Fibroblast of skin of right quadriceps (primary cell): ENCODE measurements at regions not wholly inside any gene's neighbourhood (a gene's known extent, or its start where the extent isn't known, plus 50 kb on each side); places are given as distances from the start of the nearest gene placed in this dataset.
"Not testable (repeated sequence)": the region's sequence is repeated elsewhere in the genome, so short reads cannot be mapped to it uniquely, and the experiment has no call there.

Source experiments
- DNase-seq: peaks from one replicate; pipeline ENCODE4 v3.0.0-alpha.2; 2013

- no peak for DNase-seq
Observed at GRCh38 chr13:43946281-43946680, 66.6 kb downstream of the LACC1 start.

- no peak for DNase-seq
Observed at GRCh38 chr13:43947897-43948458, 68.3 kb downstream of the LACC1 start.

- no peak for DNase-seq
Observed at GRCh38 chr13:43953370-43953769, 73.7 kb downstream of the LACC1 start.

- DNase-seq, result not testable (repeated sequence)
Observed at GRCh38 chr13:43956975-43957374, 77.3 kb downstream of the LACC1 start.

GRCh38 chr13:43959291-43959690 is 79.6 kb downstream of the LACC1 start:
- DNase-seq, result no peak

GRCh38 chr13:43961909-43962308 is 82.2 kb downstream of the LACC1 start:
- DNase-seq, result no peak

- DNase-seq, result no peak
Observed at GRCh38 chr13:43963726-43964125, 84.0 kb downstream of the LACC1 start.

- DNase-seq, result no peak
Observed at GRCh38 chr13:43964698-43965458, 85.2 kb downstream of the LACC1 start.

GRCh38 chr13:43965459-43965845 is 85.7 kb downstream of the LACC1 start:
- no peak for DNase-seq

- not testable (repeated sequence) for DNase-seq
Observed at GRCh38 chr13:43968251-43968942, 88.7 kb downstream of the LACC1 start.

- not testable (repeated sequence) for DNase-seq
Observed at GRCh38 chr13:43968943-43969690, 89.4 kb downstream of the LACC1 start.

GRCh38 chr13:43969919-43970318 is 90.2 kb downstream of the LACC1 start:
- DNase-seq, result not testable (repeated sequence)

- not testable (repeated sequence) for DNase-seq
Observed at GRCh38 chr13:43970520-43971242, 91.0 kb downstream of the LACC1 start.

- DNase-seq, result not testable (repeated sequence)
Observed at GRCh38 chr13:43971324-43971723, 91.6 kb downstream of the LACC1 start.

- no peak for DNase-seq
Observed at GRCh38 chr13:43977911-43978310, 98.2 kb downstream of the LACC1 start.

- no peak for DNase-seq
Observed at GRCh38 chr13:43978688-43979087, 99.0 kb downstream of the LACC1 start.

GRCh38 chr13:43979492-43979891 is 99.8 kb downstream of the LACC1 start:
- DNase-seq, result no peak

GRCh38 chr13:43980587-43980986 is 100.9 kb downstream of the LACC1 start:
- no peak for DNase-seq

- DNase-seq, result no peak
Observed at GRCh38 chr13:43981091-43981490, 101.4 kb downstream of the LACC1 start.

GRCh38 chr13:43981512-43982301 is 102.0 kb downstream of the LACC1 start:
- no peak for DNase-seq

- DNase-seq, result no peak
Observed at GRCh38 chr13:43983373-43983772, 103.7 kb downstream of the LACC1 start.

- no peak for DNase-seq
Observed at GRCh38 chr13:43984292-43984691, 104.6 kb downstream of the LACC1 start.
